ENCODE measurements at regions not wholly inside any gene's neighbourhood (a gene's known extent, or its start where the extent isn't known, plus 50 kb on each side); places are given as distances from the start of the nearest gene placed in this dataset.

DNA sequence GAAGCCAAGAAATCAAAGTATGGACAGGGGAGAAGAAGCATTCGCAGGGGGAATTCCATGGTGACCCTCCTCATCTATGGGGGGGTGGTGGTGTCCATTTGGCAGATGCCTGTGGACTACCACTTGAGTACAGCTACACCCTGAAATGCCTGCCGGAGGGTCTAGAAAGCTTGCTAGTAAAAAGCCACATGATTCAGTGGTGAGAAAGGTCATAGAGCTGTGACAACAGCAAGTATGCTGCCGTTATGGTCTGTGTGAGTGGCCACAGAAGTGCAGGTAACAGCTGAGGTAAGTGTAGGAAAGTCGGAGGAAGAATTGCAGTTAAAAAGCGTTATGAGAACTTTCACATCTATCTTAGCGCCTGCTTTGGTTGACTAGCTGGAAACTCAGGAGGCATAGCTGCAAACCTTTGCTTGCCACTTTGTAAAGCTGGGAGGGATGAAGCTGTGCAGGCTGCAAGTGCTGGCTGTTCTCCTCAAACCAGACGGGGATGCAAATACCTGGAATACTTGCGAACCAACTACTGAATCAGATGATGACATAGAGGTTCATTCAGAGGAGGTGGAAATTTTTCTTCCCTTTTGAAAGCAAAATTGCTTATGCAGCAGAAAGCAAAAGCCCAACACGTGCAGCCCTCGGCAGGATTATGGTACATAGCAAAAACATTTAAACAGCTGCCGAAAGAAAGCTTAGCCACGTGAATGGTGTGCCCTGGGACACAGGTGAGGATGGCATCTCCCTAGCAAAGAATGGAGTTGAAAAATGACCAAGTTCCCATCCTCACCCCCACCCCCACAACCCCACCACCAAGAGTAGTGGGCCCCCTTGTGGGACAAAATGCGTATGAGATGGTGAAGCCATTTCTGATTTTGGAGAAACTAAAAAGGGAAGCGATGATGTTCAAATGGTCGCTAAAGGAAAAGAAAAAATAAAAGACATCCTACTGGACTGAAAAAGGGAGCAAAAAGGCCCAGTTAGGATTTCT is 287.0 kb downstream of the RERGL start:
- Histone ChIP-seq H3K27me3 (no peaks in the 10 kb centered on the region), H3K4me3 (no peak overlapping the region), H3K9me3 (no peaks in the 10 kb centered on the region), H3K4me1 (no peaks in the 10 kb centered on the region), H3K27ac (no peak overlapping the region), H3K36me3 (no peaks in the 10 kb centered on the region)
- ATAC-seq, result no peak
- intact Hi-C loops (cut with DNase I; ENCODE audit: low total_unique reads), result no loop called here
- DNase-seq, result no peak
- TF ChIP-seq POLR2A (IDR thresholded peaks at IDR 0.05), result no peak
- TF ChIP-seq, protein P1, sequence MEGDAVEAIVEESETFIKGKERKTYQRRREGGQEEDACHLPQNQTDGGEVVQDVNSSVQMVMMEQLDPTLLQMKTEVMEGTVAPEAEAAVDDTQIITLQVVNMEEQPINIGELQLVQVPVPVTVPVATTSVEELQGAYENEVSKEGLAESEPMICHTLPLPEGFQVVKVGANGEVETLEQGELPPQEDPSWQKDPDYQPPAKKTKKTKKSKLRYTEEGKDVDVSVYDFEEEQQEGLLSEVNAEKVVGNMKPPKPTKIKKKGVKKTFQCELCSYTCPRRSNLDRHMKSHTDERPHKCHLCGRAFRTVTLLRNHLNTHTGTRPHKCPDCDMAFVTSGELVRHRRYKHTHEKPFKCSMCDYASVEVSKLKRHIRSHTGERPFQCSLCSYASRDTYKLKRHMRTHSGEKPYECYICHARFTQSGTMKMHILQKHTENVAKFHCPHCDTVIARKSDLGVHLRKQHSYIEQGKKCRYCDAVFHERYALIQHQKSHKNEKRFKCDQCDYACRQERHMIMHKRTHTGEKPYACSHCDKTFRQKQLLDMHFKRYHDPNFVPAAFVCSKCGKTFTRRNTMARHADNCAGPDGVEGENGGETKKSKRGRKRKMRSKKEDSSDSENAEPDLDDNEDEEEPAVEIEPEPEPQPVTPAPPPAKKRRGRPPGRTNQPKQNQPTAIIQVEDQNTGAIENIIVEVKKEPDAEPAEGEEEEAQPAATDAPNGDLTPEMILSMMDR (IDR thresholded peaks at IDR 0.05 in 4 of 5, conservative IDR thresholded peaks at IDR 0.05 in 1 of 5), result no peak
- in situ Hi-C loops (cut with MboI; ENCODE audit: low sequenced_read_pairs in 4 of 4), result no loop called here

DNA sequence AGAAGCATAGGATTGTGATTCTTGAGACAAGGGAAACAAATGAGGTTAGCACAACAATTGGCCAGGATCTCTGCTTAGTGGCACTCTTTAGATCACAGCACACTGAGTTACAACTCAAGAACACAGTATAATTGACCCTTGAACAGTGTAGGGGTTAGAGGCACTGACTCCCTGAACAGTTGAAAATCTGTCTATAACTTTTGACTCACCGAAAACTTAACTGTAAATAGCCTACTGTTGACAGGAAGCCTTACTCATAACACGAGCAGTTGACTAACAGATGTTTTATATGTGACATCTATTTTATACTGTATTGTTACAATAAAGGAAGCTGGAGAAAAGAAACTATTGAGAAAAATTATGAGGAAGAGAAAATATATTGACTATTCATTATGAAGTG is 296.1 kb downstream of the RERGL start:
- no peak overlapping the region for H3K27ac ChIP-seq
- no peak for DNase-seq
- in situ Hi-C loops (cut with MboI; ENCODE audit: low sequenced_read_pairs in 4 of 4), result no loop called here

DNA sequence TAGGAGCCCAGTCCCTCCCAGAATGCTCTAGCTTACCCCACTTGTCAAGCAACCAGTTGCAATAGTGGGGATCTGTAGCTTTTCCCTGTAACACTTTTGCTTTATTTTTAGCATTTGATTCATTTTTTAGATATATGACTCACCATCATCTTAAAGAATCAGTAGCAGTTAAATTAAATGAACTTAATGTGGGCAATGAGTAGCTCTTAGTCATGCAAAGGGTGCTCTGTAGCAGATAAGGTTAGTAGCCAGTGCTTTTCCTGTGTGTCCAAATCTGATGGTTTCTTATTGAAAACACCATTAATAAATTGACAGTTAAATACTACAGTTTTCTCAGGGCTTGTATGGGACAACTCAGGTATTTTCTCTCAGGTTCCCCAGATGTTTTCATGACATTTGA is 311.8 kb downstream of the RERGL start:
- Histone ChIP-seq H3K27me3 (no peaks in the 10 kb centered on the region), H3K4me1 (no peaks in the 10 kb centered on the region), H3K4me3 (no peak overlapping the region), H3K36me3 (no peaks in the 10 kb centered on the region), H3K9me3 (no peaks in the 10 kb centered on the region), H3K27ac (no peak overlapping the region)
- TF ChIP-seq, protein P1 (IDR thresholded peaks at IDR 0.05 in 4 of 5, conservative IDR thresholded peaks at IDR 0.05 in 1 of 5), result no peak
- TF ChIP-seq POLR2A (IDR thresholded peaks at IDR 0.05), result no peak
- intact Hi-C loops (cut with DNase I; ENCODE audit: low total_unique reads) (loop anchor here (5.0 kb wide), 1 partner anchor 89 kb away; no protein-coding TSS in a partner anchor), in situ Hi-C loops (cut with MboI; ENCODE audit: low sequenced_read_pairs in 4 of 4) (loop anchor here in 3 of 4 donors (5.0 kb wide), 2 partner anchors 84 to 89 kb away; no protein-coding TSS in a partner anchor)
- no peak for DNase-seq
- no peak for ATAC-seq

More for the DNA sequence above, 296.1 kb downstream of the RERGL start:
- no peak for TF ChIP-seq POLR2A (IDR thresholded peaks at IDR 0.05)
- TF ChIP-seq, protein P1 (IDR thresholded peaks at IDR 0.05 in 4 of 5, conservative IDR thresholded peaks at IDR 0.05 in 1 of 5), result no peak
- no peaks in the 10 kb centered on the region for H3K36me3 ChIP-seq
- intact Hi-C loops (cut with DNase I; ENCODE audit: low total_unique reads), result no loop called here
- H3K4me3 ChIP-seq, result no peak overlapping the region
- H3K9me3 ChIP-seq, result no peaks in the 10 kb centered on the region
- no peak for ATAC-seq
- no peaks in the 10 kb centered on the region for H3K4me1 ChIP-seq
- no peaks in the 10 kb centered on the region for H3K27me3 ChIP-seq

DNA sequence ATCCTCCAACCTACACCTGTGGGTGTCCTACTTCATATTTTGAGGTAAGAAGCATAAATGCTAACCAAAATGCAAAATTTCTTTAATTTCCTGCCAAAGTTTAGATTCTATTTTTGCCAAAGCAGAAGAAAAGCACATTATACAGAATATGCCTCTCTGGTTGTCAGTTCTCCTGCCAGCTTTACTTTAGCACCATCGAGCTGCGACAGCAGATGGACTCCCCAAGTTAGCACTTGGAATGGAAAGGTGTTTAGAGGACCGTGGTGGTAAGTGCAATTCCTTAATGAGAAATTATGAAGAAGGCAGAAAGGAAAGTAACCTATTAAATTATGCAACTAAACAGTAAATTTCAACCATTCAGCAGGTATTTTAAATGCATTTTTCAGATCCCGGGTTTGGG is 326.6 kb downstream of the RERGL start:
- DNase-seq (no peak), ATAC-seq (no peak)
- Histone ChIP-seq H3K9me3 (no peaks in the 10 kb centered on the region), H3K27me3 (no peaks in the 10 kb centered on the region), H3K36me3 (no peaks in the 10 kb centered on the region), H3K27ac (no peak overlapping the region), H3K4me1 (no peaks in the 10 kb centered on the region), H3K4me3 (no peak overlapping the region)
- intact Hi-C loops (cut with DNase I; ENCODE audit: low total_unique reads), result no loop called here
- in situ Hi-C loops (cut with MboI; ENCODE audit: low sequenced_read_pairs in 4 of 4), result loop anchor here (5.0 to 10.0 kb wide), 2 partner anchors 81 to 89 kb away; no protein-coding TSS in a partner anchor
- TF ChIP-seq POLR2A (IDR thresholded peaks at IDR 0.05), result no peak
- TF ChIP-seq, protein P1 (IDR thresholded peaks at IDR 0.05 in 4 of 5, conservative IDR thresholded peaks at IDR 0.05 in 1 of 5), result no peak
